ENCODE measurements at regions not wholly inside any gene's neighbourhood (a gene's known extent, or its start where the extent isn't known, plus 50 kb on each side); places are given as distances from the start of the nearest gene placed in this dataset.
"Not testable (repeated sequence)": the region's sequence is repeated elsewhere in the genome, so short reads cannot be mapped to it uniquely, and the experiment has no call there.

- not testable (repeated sequence) for TF ChIP-seq CTCF, POLR2A (IDR thresholded peaks at IDR 0.05)
Observed at GRCh38 chr9:85813388-85813787, 71.6 kb upstream of the AGTPBP1 start.
